G401.6 (cell line): ENCODE measurements at regions not wholly inside any gene's neighbourhood (a gene's known extent, or its start where the extent isn't known, plus 50 kb on each side); places are given as distances from the start of the nearest gene placed in this dataset.
"Not testable (repeated sequence)": the region's sequence is repeated elsewhere in the genome, so short reads cannot be mapped to it uniquely, and the experiment has no call there.

ENCODE experiments used
- FAIRE-seq: peaks from 2 replicates; lab custom pipeline; 2012; peaks lifted over from hg19 to GRCh38; lab: Jason Lieb, UNC

- FAIRE-seq = no peak
These were observed 150.8 kb downstream of the RBMX2 start for GRCh38 chrX:130552444-130553073.

DNA sequence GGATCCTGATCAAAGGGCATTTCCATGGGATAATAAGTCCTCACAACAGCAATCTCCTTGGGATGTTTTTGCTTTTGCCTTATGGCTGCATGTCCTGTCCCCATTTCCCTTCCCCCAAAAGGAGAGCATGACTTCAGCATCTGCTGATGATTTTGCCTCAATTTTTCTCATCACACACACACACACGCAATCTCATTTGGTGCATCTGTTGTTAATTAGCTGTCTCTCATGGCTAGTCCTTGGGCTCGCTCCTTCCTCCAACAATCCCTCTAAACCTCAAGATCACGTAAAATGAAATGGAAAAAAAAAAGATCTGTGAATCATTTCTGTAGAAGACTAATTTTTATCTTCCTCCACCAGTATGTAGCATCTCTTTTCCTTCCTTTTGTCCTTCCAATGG, 153.6 kb downstream of the RBMX2 start:
- FAIRE-seq = no peak

- FAIRE-seq = no peak
These were observed 154.0 kb downstream of the RBMX2 start for GRCh38 chrX:130555757-130556156.

- FAIRE-seq = no peak
These were observed 155.2 kb downstream of the RBMX2 start for GRCh38 chrX:130556951-130557350.

- FAIRE-seq = no peak
These were observed 158.8 kb downstream of the RBMX2 start for GRCh38 chrX:130560544-130560943.

GRCh38 chrX:130561930-130562329, 160.1 kb downstream of the RBMX2 start:
- no peak for FAIRE-seq

GRCh38 chrX:130563476-130563875, 161.7 kb downstream of the RBMX2 start:
- FAIRE-seq = no peak

DNA sequence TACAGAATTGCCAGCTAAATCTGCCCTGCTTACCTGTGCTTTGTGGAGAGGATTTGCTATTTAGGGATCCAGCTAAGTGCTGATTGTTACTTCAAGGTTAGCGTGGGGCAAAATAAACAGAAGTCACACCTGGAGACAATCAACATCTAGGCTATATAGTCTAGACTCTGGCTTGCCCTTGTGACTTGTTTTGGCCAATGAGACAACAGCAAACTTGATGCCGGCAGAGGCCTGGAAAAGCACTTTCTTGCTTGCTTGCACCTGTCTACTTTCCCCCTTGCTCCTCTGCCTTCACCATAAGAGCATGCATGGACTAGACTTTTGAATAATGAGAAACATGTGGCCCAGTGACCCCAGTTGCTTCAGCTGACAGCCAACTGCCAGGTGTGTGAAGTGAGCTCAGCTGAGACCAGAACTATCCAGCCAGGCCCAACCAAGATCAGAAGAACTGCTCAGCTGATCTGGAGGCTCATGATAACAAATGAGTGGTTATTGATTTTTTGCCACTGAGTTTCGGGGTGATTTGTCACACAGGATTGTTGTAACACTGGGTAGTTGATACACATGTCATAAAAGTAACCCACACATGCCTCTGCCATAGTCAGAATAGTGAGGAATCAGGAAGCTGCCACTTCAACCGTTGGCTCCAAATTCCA, 164.4 kb downstream of the RBMX2 start:
- FAIRE-seq = no peak

- FAIRE-seq = not testable (repeated sequence)
These were observed 171.2 kb downstream of the RBMX2 start for GRCh38 chrX:130573030-130573429.
